ENCODE measurements at regions not wholly inside any gene's neighbourhood (a gene's known extent, or its start where the extent isn't known, plus 50 kb on each side); places are given as distances from the start of the nearest gene placed in this dataset.

GRCh38 chr16:85320677-85321385, 208.6 kb upstream of the CIBAR2 start:
- TF ChIP-seq EP300 (conservative IDR thresholded peaks at IDR 0.05; ENCODE audit: poor library complexity, severe bottlenecking) (no peak), CTCF (IDR thresholded peaks at IDR 0.05; ENCODE audit: poor library complexity, severe bottlenecking) (no peak), MXI1 (conservative IDR thresholded peaks at IDR 0.05; ENCODE audit: poor library complexity, severe bottlenecking) (no peak), REST (IDR thresholded peaks at IDR 0.05; ENCODE audit: borderline replicate concordance) (no peak), EZH2 (IDR thresholded peaks at IDR 0.05; ENCODE audit: borderline replicate concordance, insufficient read depth, low read length, poor library complexity, severe bottlenecking) (no peak), TAF1 (IDR thresholded peaks at IDR 0.05; ENCODE audit: low read depth) (no peak), RAD21 (conservative IDR thresholded peaks at IDR 0.05) (no peak), POLR2AphosphoS5 (IDR thresholded peaks at IDR 0.05) (no peak)
